ENCODE measurements at regions not wholly inside any gene's neighbourhood (a gene's known extent, or its start where the extent isn't known, plus 50 kb on each side); places are given as distances from the start of the nearest gene placed in this dataset.

GRCh38 chr15:97189162-97189780 lies 771.2 kb upstream of the ARRDC4 start:
- DNase-seq = peak; percentile 17

GRCh38 chr15:97194750-97195149 lies 765.8 kb upstream of the ARRDC4 start:
- DNase-seq = no peak

GRCh38 chr15:97196048-97197014 lies 764.2 kb upstream of the ARRDC4 start:
- DNase-seq = no peak

- no peak for DNase-seq
These were observed 761.0 kb upstream of the ARRDC4 start for GRCh38 chr15:97199393-97200051.

GRCh38 chr15:97200161-97200560 lies 760.3 kb upstream of the ARRDC4 start:
- DNase-seq = no peak

- no peak for DNase-seq
These were observed 750.2 kb upstream of the ARRDC4 start for GRCh38 chr15:97210277-97210676.

GRCh38 chr15:97215629-97216028 lies 744.9 kb upstream of the ARRDC4 start:
- DNase-seq = no peak

- DNase-seq = no peak
These were observed 736.3 kb upstream of the ARRDC4 start for GRCh38 chr15:97224191-97224641.

GRCh38 chr15:97234851-97235610 lies 725.5 kb upstream of the ARRDC4 start:
- DNase-seq = peak; percentile 28

- no peak for DNase-seq
These were observed 724.9 kb upstream of the ARRDC4 start for GRCh38 chr15:97235611-97235985.

GRCh38 chr15:97236140-97236539 lies 724.4 kb upstream of the ARRDC4 start:
- DNase-seq = no peak

- no peak for DNase-seq
These were observed 723.3 kb upstream of the ARRDC4 start for GRCh38 chr15:97237160-97237559.

- DNase-seq = no peak
These were observed 712.1 kb upstream of the ARRDC4 start for GRCh38 chr15:97248376-97248775.

- no peak for DNase-seq
These were observed 700.6 kb upstream of the ARRDC4 start for GRCh38 chr15:97259943-97260342.

GRCh38 chr15:97301166-97301565 lies 659.3 kb upstream of the ARRDC4 start:
- DNase-seq = no peak

GRCh38 chr15:97316362-97316761 lies 644.1 kb upstream of the ARRDC4 start:
- no peak for DNase-seq

GRCh38 chr15:97317163-97317562 lies 643.3 kb upstream of the ARRDC4 start:
- no peak for DNase-seq

- DNase-seq = no peak
These were observed 641.2 kb upstream of the ARRDC4 start for GRCh38 chr15:97319291-97319690.

- no peak for DNase-seq
These were observed 614.3 kb upstream of the ARRDC4 start for GRCh38 chr15:97346221-97346620.

- no peak for DNase-seq
These were observed 609.7 kb upstream of the ARRDC4 start for GRCh38 chr15:97350813-97351212.

GRCh38 chr15:97383516-97383915 lies 577.0 kb upstream of the ARRDC4 start:
- no peak for DNase-seq

- no peak for DNase-seq
These were observed 573.6 kb upstream of the ARRDC4 start for GRCh38 chr15:97386940-97387339.

GRCh38 chr15:97401195-97401594 lies 559.3 kb upstream of the ARRDC4 start:
- no peak for DNase-seq
